BE2C (cell line): ENCODE measurements at regions not wholly inside any gene's neighbourhood (a gene's known extent, or its start where the extent isn't known, plus 50 kb on each side); places are given as distances from the start of the nearest gene placed in this dataset.

Experiments used
- DNase-seq: peaks from one replicate; pipeline ENCODE4 v3.0.0-alpha.2; 2020
- H3K27me3 ChIP-seq: fragments of 250-450 bp; sonication (Bioruptor Pico); 2 replicates; pipeline ENCODE4 v1.5.1; 2020; ENCODE audit warnings: mild to moderate bottlenecking
- H3K36me3 ChIP-seq: fragments of 250-450 bp; sonication (Bioruptor Pico); 2 replicates; pipeline ENCODE4 v1.5.1; 2020; ENCODE audit warnings: mild to moderate bottlenecking
- H3K4me1 ChIP-seq: fragments of 250-450 bp; sonication (Bioruptor Pico); 2 replicates; pipeline ENCODE4 v1.5.1; 2020
- H3K4me3 ChIP-seq: 2 replicates; pipeline ENCODE4 v1.5.1; 2011; ENCODE audit warnings: low read depth, low read length
- H3K9me3 ChIP-seq: fragments of 250-450 bp; sonication (Bioruptor Pico); 2 replicates; pipeline ENCODE4 v1.5.1; 2020
- TF ChIP-seq, protein P1 (sequence below): IDR thresholded peaks from 2 replicates; pipeline ENCODE4 v1.5.1; 2012; ENCODE audit warnings: mild to moderate bottlenecking, low read depth, low read length

DNA sequence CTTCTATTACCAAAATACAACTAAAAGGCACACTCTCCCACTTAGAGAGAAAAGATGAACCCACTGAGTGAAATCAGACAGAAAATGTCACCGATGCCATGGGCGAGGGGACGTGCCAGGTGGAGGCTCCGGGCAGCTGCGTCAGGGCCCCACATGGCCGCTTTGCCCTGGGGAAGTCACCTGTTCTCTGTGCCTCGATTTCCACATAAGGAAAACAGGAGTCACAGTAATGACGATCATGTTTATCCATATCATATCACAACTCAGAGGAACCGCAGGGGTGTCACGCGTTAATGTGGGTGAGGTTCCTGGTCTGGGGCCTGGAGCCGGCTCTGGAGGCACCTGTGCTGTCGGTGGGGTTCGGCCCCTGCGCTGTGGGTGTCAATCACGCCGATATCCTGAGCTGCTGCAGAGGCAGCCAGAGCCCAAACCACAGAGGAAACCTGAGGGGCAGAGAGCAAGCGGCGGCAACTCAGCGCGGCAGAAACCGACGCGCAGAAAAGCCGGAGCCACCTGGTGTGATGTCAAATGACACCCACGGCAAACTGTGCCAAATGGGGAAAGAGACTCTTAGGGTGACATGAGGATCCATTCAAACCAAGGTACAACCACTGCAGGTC is 243.7 kb downstream of the BRD1 start:
- Histone ChIP-seq H3K36me3 (no peaks in the 10 kb centered on the region), H3K27me3 (no peaks in the 10 kb centered on the region), H3K4me3 (no peak overlapping the region), H3K9me3 (peaks cover 4% of the 10 kb centered on the region), H3K4me1 (no peaks in the 10 kb centered on the region)
- TF ChIP-seq, protein P1, sequence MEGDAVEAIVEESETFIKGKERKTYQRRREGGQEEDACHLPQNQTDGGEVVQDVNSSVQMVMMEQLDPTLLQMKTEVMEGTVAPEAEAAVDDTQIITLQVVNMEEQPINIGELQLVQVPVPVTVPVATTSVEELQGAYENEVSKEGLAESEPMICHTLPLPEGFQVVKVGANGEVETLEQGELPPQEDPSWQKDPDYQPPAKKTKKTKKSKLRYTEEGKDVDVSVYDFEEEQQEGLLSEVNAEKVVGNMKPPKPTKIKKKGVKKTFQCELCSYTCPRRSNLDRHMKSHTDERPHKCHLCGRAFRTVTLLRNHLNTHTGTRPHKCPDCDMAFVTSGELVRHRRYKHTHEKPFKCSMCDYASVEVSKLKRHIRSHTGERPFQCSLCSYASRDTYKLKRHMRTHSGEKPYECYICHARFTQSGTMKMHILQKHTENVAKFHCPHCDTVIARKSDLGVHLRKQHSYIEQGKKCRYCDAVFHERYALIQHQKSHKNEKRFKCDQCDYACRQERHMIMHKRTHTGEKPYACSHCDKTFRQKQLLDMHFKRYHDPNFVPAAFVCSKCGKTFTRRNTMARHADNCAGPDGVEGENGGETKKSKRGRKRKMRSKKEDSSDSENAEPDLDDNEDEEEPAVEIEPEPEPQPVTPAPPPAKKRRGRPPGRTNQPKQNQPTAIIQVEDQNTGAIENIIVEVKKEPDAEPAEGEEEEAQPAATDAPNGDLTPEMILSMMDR, result no peak
- no peak for DNase-seq

DNA sequence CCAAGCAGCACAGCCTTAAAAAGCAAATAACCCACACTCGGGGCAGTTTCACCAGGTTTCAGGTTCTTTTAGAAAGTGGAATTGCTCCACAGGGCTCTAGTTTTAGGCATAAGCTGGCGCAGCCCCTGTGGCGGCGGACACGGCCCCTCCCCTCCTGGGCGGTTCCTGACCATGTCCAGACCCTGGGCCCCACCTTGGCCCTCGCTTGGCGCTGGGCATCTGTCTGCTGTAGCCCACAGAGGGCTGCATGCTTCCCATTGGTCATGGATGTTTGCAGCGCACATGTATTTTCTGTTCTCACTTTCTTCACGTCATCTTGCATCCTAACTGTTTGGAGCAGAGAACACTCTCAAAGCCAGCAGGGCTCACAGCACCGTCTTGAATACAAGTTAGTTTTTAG is 244.3 kb downstream of the BRD1 start:
- TF ChIP-seq, protein P1, result no peak
- peaks cover 4% of the 10 kb centered on the region for H3K9me3 ChIP-seq
- no peak for DNase-seq
- no peaks in the 10 kb centered on the region for H3K4me1 ChIP-seq
- H3K4me3 ChIP-seq, result no peak overlapping the region
- no peaks in the 10 kb centered on the region for H3K27me3 ChIP-seq
- H3K36me3 ChIP-seq, result no peaks in the 10 kb centered on the region

DNA sequence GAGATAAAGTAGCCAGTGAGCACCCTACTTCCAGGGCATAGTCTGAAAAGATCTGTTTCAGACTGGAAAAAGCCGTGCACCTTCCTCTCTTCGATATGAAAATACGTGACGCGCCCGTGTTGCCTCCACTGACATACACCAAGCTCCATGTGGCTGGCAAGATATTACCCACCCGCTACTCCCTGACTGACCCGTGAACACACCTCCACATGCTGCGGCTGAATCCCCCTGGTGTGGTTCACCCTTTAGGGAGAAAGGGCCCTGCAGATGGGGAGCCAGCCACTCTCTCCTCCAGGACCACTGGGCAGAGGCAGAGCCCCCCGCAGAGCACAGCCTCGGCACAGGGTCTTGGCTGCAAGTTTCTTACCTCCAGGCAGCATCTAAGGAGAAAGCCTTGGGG is 245.0 kb downstream of the BRD1 start:
- H3K9me3 ChIP-seq, result peaks cover 4% of the 10 kb centered on the region
- H3K27me3 ChIP-seq, result no peaks in the 10 kb centered on the region
- DNase-seq, result no peak
- TF ChIP-seq, protein P1, result no peak
- H3K4me3 ChIP-seq, result no peak overlapping the region
- H3K4me1 ChIP-seq, result no peaks in the 10 kb centered on the region
- H3K36me3 ChIP-seq, result no peaks in the 10 kb centered on the region

DNA sequence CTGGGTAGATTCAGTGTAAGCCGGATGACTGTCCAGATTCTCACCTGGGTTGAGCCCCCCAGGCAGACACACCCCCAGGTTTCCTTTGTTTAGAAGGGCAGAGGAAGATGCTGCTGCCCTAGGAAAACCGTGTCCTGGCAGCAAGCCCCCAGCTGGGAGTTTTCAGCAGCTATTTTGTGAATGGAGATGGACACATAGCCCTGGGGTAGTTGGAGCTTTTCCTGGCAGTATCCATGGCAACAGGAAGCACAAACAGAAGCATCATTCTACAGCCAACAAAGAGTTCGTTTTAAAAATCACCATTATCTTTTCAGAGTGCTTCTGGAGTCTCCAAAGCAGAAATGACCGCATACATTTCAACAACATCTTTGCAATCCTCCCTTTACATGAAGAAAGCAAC is 245.5 kb downstream of the BRD1 start:
- TF ChIP-seq, protein P1, result no peak
- DNase-seq, result no peak
- H3K4me1 ChIP-seq, result no peaks in the 10 kb centered on the region

DNA sequence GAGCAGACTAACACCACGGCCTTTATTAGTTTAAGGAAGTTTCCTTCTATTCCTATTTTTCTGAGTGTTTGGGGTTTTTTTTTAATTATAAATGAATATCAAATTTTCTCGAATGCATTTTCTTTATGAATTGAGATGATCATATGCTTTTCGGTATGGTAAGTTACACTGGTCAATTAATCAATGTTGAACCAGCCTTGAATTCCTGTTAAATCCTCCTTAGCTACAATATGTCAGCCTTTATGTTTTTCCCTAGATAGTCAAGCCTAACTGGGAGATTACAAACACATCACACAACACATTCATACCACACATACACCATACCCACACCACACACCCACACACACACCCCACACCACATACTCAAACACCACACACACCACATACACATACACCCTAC is 247.6 kb downstream of the BRD1 start:
- Histone ChIP-seq H3K4me3 (no peak overlapping the region), H3K4me1 (no peaks in the 10 kb centered on the region), H3K36me3 (no peaks in the 10 kb centered on the region), H3K27me3 (no peaks in the 10 kb centered on the region), H3K9me3 (peaks cover 4% of the 10 kb centered on the region)
- TF ChIP-seq, protein P1, result no peak
- no peak for DNase-seq

More for the DNA sequence above, 245.5 kb downstream of the BRD1 start:
- peaks cover 4% of the 10 kb centered on the region for H3K9me3 ChIP-seq
- no peaks in the 10 kb centered on the region for H3K36me3 ChIP-seq
- H3K4me3 ChIP-seq, result no peak overlapping the region
- H3K27me3 ChIP-seq, result no peaks in the 10 kb centered on the region

DNA sequence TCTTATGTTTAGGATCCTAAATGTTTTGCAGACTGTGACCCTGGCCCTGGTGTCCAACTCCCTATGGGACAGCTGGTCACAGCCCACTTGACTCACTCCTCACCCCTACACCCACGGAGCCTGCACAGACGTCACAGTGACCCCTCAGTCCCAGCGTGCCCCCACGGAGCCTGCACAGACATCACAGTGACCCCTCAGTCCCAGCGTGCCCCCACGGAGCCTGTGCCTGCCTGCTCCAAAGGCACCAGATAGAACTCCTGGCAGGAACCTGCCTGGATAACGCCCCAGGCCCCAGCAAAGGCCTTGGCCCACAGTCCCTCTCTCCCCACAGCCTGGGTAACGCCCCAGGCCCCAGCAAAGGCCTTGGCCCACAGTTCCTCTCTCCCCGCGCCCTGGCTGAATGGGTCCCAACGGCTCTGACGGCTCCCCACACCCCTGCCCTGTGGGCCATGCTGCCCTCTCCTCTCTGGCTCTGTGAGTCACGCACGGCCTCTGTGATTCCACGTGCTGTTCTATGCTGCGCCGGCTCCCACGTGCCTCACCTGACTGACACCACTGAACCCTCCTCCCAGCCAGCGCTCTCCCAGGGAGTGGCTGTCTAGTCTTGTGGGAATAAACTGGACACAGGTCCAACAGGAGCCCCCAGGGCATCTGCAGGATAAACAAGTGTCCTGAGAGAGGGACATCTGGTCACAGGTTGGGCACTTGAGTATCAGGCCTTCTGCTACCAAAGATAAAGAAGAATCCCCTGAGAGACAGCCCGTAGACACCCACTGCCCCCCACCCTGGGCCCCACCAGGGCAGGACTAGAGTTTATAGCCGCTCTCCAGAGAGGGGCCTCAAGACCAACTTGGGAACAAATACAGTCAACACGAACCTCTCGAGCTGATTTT is 250.3 kb downstream of the BRD1 start:
- TF ChIP-seq, protein P1, result no peak
- H3K4me3 ChIP-seq, result no peak overlapping the region
- no peaks in the 10 kb centered on the region for H3K36me3 ChIP-seq
- peaks cover 4% of the 10 kb centered on the region for H3K9me3 ChIP-seq
- no peak for DNase-seq
- no peaks in the 10 kb centered on the region for H3K4me1 ChIP-seq
- no peaks in the 10 kb centered on the region for H3K27me3 ChIP-seq
